Trophoblast cell (in vitro differentiated cells and primary cell): ENCODE measurements at regions not wholly inside any gene's neighbourhood (a gene's known extent, or its start where the extent isn't known, plus 50 kb on each side); places are given as distances from the start of the nearest gene placed in this dataset.

Experiments used
- DNase-seq, 2 donors: peaks; one replicate each; pipeline ENCODE4 v3.0.0-alpha.2; 2016
- H2AFZ ChIP-seq: 2 replicates; pipeline ENCODE4 v1.6.1; 2013; ENCODE audit warnings: low read length, moderate library complexity, mild to moderate bottlenecking; ENCODE audit not compliant: insufficient read depth, poor library complexity
- H2AK5ac ChIP-seq: 2 replicates; pipeline ENCODE4 v1.6.1; 2013; ENCODE audit warnings: mild to moderate bottlenecking, low read length
- H2BK120ac ChIP-seq: 2 replicates; pipeline ENCODE4 v1.6.1; 2013; ENCODE audit warnings: low read length, mild to moderate bottlenecking, moderate library complexity; ENCODE audit not compliant: insufficient read depth, poor library complexity
- H2BK12ac ChIP-seq: 2 replicates; pipeline ENCODE4 v1.6.1; 2013; ENCODE audit warnings: mild to moderate bottlenecking, low read length, moderate library complexity
- H2BK5ac ChIP-seq: 2 replicates; pipeline ENCODE4 v1.6.1; 2013; ENCODE audit warnings: low read length, low read depth, moderate library complexity, mild to moderate bottlenecking; ENCODE audit not compliant: poor library complexity
- H3K14ac ChIP-seq: 2 replicates; pipeline ENCODE4 v1.6.1; 2013; ENCODE audit warnings: mild to moderate bottlenecking, low read length
- H3K18ac ChIP-seq: 2 replicates; pipeline ENCODE4 v1.6.1; 2013; ENCODE audit warnings: mild to moderate bottlenecking, low read length
- H3K23ac ChIP-seq: 2 replicates; pipeline ENCODE4 v1.6.1; 2013; ENCODE audit warnings: low read length
- H3K27ac ChIP-seq: 2 replicates; pipeline ENCODE4 v1.5.1; 2013; ENCODE audit warnings: low read depth, mild to moderate bottlenecking, inconsistent platforms, low read length, moderate library complexity
- H3K27me3 ChIP-seq: 2 replicates; pipeline ENCODE4 v1.6.1; 2013; ENCODE audit warnings: inconsistent platforms, mild to moderate bottlenecking, low read length, moderate library complexity; ENCODE audit not compliant: insufficient read depth
- H3K36me3 ChIP-seq, 2 experiments: 1 replicate in 1 of 2; 2 replicates in 1 of 2; pipeline ENCODE4 v1.6.1; 2013; ENCODE audit warnings: low read length in 2 of 2, mild to moderate bottlenecking in 2 of 2, moderate library complexity in 1 of 2; ENCODE audit not compliant: insufficient read depth in 2 of 2, control insufficient read depth in 1 of 2
- H3K4ac ChIP-seq: 2 replicates; pipeline ENCODE4 v1.6.1; 2013; ENCODE audit warnings: low read depth, mild to moderate bottlenecking, low read length, moderate library complexity
- H3K4me1 ChIP-seq, 2 experiments: 1 replicate in 1 of 2; 2 replicates in 1 of 2; pipeline ENCODE4 v1.6.1; 2013; ENCODE audit warnings: low read length in 2 of 2, mild to moderate bottlenecking in 2 of 2, moderate library complexity in 1 of 2; ENCODE audit not compliant: insufficient read depth in 2 of 2, control insufficient read depth in 1 of 2
- H3K4me2 ChIP-seq: 2 replicates; pipeline ENCODE4 v1.6.1; 2013; ENCODE audit warnings: inconsistent platforms, mild to moderate bottlenecking, low read length, moderate library complexity
- H3K4me3 ChIP-seq: 2 replicates; pipeline ENCODE4 v1.5.1; 2013; ENCODE audit warnings: mild to moderate bottlenecking, low read depth, low read length, inconsistent platforms
- H3K79me1 ChIP-seq: one replicate; pipeline ENCODE4 v1.6.1; 2013; ENCODE audit warnings: low read length
- H3K79me2 ChIP-seq: 2 replicates; pipeline ENCODE4 v1.6.1; 2013; ENCODE audit warnings: low read length, mild to moderate bottlenecking; ENCODE audit not compliant: control insufficient read depth, insufficient read depth, poor library complexity
- H3K9ac ChIP-seq: 2 replicates; pipeline ENCODE4 v1.6.1; 2013; ENCODE audit warnings: mild to moderate bottlenecking, low read length
- H3K9me3 ChIP-seq: 2 replicates; pipeline ENCODE4 v1.6.1; 2013; ENCODE audit warnings: low read depth, mild to moderate bottlenecking, control low read depth, inconsistent platforms, low read length; ENCODE audit not compliant: insufficient read depth
- H4K12ac ChIP-seq: 2 replicates; pipeline ENCODE4 v1.6.1; 2013; ENCODE audit warnings: low read depth, mild to moderate bottlenecking, low read length, moderate library complexity
- H4K8ac ChIP-seq: 2 replicates; pipeline ENCODE4 v1.6.1; 2013; ENCODE audit warnings: low read depth, mild to moderate bottlenecking, low read length, moderate library complexity
- H4K91ac ChIP-seq: one replicate; pipeline ENCODE4 v1.6.1; 2013; ENCODE audit warnings: low read depth, mild to moderate bottlenecking, low read length, moderate library complexity
- WGBS: extraction: QIAGEN DNeasy Blood & Tissue Kit; methylation state at CpG from one replicate; pipeline ENCODE4 v1.1.7; 2013; ENCODE audit warnings: missing lambda C conversion rate; ENCODE audit not compliant: insufficient read length, insufficient coverage; ENCODE audit errors: extremely low coverage; 5-methylcytosine and 5-hydroxymethylcytosine counted together

DNA sequence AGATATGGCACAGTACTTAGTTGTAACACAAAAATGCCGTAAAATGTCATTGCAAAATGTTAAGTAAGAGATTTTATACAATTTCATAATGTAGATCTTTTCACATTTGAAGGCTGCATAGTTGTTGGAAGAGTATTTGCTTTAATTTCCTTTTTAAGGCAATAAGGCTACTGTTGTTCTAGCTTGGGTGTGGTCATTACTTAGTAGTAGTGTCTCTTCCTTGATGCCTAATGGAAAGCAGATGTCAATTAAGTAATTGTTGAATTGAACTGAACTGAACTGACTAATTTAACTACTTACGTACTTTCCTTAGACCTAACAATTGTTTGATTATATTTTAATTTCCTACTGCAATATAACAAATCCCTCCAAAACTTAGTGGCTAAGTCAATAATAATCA is 181.7 kb downstream of the FLRT2 start:
- H4K91ac ChIP-seq: no peak overlapping the region
- no peak overlapping the region for H2AFZ ChIP-seq
- H3K4me1 ChIP-seq: no peaks in the 10 kb centered on the region
- H3K79me2 ChIP-seq: no peaks in the 10 kb centered on the region
- no peak overlapping the region for H3K18ac ChIP-seq
- H3K79me1 ChIP-seq: no peaks in the 10 kb centered on the region
- H3K14ac ChIP-seq: no peak overlapping the region
- no peak overlapping the region for H4K8ac ChIP-seq
- H2BK5ac ChIP-seq: no peak overlapping the region
- H3K9ac ChIP-seq: no peak overlapping the region
- H2BK120ac ChIP-seq: no peak overlapping the region
- no peak overlapping the region for H2AK5ac ChIP-seq
- no peak overlapping the region for H3K4me2 ChIP-seq
- H3K27ac ChIP-seq: no peak overlapping the region
- H3K36me3 ChIP-seq: no peaks in the 10 kb centered on the region
- no peak overlapping the region for H3K4ac ChIP-seq
- no peak overlapping the region for H2BK12ac ChIP-seq
- no peaks in the 10 kb centered on the region for H3K9me3 ChIP-seq
- H4K12ac ChIP-seq: no peak overlapping the region
- H3K23ac ChIP-seq: no peak overlapping the region
- H3K4me3 ChIP-seq: no peak overlapping the region
- no CpG with 5 or more reads among the region's 2 CpGs for WGBS
- no peak for DNase-seq
- no peaks in the 10 kb centered on the region for H3K27me3 ChIP-seq
